Dendritic cell treated with granulocyte-macrophage colony-stimulating factor and Interleukin-4, amounts not matched to agents 40 ng/mL and 50 ng/mL, for 4 days (primary cell): ENCODE measurements at regions not wholly inside any gene's neighbourhood (a gene's known extent, or its start where the extent isn't known, plus 50 kb on each side); places are given as distances from the start of the nearest gene placed in this dataset.
"Not testable (repeated sequence)": the region's sequence is repeated elsewhere in the genome, so short reads cannot be mapped to it uniquely, and the experiment has no call there.

Source experiments
- H3K27ac Mint-ChIP-seq: one replicate; pipeline ENCODE4 v1.8.0; 2022; ENCODE audit warnings: mild to moderate bottlenecking, mixed read lengths
- H3K27me3 Mint-ChIP-seq: one replicate; pipeline ENCODE4 v1.8.0; 2022; ENCODE audit warnings: mild to moderate bottlenecking, mixed read lengths
- H3K36me3 Mint-ChIP-seq: one replicate; pipeline ENCODE4 v1.8.0; 2022; ENCODE audit warnings: low read depth, mixed read lengths
- H3K4me1 Mint-ChIP-seq: one replicate; pipeline ENCODE4 v1.8.0; 2022; ENCODE audit warnings: low read depth, mixed read lengths
- H3K4me3 Mint-ChIP-seq: one replicate; pipeline ENCODE4 v1.8.0; 2022; ENCODE audit warnings: mild to moderate bottlenecking, moderate library complexity, mixed read lengths
- H3K9me3 Mint-ChIP-seq: one replicate; pipeline ENCODE4 v1.8.0; 2022; ENCODE audit warnings: mixed read lengths
- intact Hi-C: fragments of 100-400 bp; cut with micrococcal nuclease; formaldehyde crosslinking; loops from one replicate; pipeline ENCODE4 v1.15.0; 2022

DNA sequence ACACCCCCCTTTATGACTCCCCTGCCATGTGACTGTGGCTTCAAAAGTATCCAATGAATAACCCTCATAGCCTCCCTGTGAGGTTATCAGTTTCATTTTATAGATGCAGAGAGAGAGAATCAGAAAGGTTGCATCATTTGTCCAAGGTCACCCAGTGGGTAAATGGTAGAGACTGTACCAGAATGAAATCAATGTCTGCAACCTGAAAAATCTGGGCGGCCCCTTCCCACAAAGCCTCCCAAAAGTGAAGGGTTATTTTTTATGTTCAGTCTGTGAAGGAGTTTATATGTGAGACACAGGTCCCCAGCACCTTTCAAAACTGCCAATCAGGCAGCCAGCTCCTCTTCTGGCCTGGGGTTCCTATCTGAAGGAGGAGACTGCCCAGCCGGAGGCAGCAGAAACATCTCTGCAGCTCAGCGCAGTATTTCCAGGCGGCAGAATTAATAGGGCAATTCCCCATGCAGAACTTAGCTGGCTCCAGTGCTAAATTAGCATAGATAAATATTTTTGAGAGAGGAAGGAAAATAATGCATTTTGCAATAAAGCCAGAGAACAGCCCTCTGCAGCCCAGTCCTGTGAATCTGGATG is 130.8 kb upstream of the PRR20G start:
- Mint-ChIP-seq H3K27ac (no peak overlapping the region), H3K27me3 (peaks cover 63% of the 10 kb centered on the region), H3K9me3 (no peaks in the 10 kb centered on the region), H3K36me3 (no peaks in the 10 kb centered on the region), H3K4me3 (no peak overlapping the region), H3K4me1 (no peaks in the 10 kb centered on the region)
- intact Hi-C loops: no loop called here

DNA sequence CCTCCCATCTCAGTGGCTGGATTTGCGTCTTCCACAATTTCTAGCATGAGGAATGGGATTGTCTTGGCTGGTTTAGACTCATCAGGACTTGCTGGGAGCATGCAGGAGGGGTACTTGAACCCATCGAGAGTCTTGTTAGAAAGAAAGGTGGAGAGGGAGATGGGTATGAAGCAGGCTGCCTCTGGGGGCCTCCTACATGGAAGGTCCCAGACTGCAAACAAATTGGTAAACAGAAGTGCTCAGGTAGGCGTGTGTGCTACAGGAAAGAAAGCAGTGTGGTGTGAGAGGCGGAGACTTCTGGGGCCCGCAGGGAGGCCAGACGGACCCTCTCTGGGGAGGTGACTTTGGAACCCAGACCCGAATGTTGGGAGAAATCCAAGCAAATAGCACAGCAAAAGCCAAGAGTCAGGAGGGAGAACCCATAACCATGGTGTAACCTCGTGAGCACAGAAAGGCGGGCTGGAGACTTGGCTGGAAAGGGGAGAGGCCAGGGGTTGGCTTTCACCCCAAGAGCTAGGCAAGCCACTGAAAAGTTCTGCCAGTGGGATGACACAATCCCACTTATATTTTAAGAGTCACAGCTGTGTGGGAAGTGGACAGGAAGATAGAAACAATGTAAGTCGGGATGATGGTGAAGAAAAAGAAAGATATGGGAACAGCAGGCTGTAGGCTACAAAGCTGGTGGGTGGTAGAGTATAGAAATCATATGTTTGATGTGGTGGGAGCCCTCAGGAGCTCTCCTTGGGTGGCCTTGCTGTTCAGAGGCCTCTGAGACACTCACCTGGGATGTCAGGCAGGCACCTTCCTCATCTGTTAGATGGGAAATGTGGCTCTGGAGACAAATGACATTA is 130.1 kb upstream of the PRR20G start:
- Mint-ChIP-seq H3K27ac (no peak overlapping the region), H3K4me1 (no peaks in the 10 kb centered on the region), H3K4me3 (no peak overlapping the region), H3K27me3 (peaks cover 58% of the 10 kb centered on the region), H3K36me3 (no peaks in the 10 kb centered on the region), H3K9me3 (no peaks in the 10 kb centered on the region)
- intact Hi-C loops: no loop called here

- no peaks in the 10 kb centered on the region for H3K4me1 Mint-ChIP-seq
- H3K9me3 Mint-ChIP-seq: no peaks in the 10 kb centered on the region
- intact Hi-C loops: no loop called here
- no peak overlapping the region for H3K27ac Mint-ChIP-seq
- no peaks in the 10 kb centered on the region for H3K36me3 Mint-ChIP-seq
- no peak overlapping the region for H3K4me3 Mint-ChIP-seq
- peaks cover 44% of the 10 kb centered on the region for H3K27me3 Mint-ChIP-seq
Measured at GRCh38 chr3:127413871-127414270, 126.0 kb upstream of the PRR20G start.

- no peak overlapping the region for H3K27ac Mint-ChIP-seq
Measured at GRCh38 chr3:127413318-127413673, 125.5 kb upstream of the PRR20G start.

GRCh38 chr3:127412578-127413317 is 124.9 kb upstream of the PRR20G start:
- H3K9me3 Mint-ChIP-seq: no peaks in the 10 kb centered on the region
- no peaks in the 10 kb centered on the region for H3K4me1 Mint-ChIP-seq
- intact Hi-C loops: no loop called here
- H3K27ac Mint-ChIP-seq: no peak overlapping the region
- no peak overlapping the region for H3K4me3 Mint-ChIP-seq
- peaks cover 35% of the 10 kb centered on the region for H3K27me3 Mint-ChIP-seq
- H3K36me3 Mint-ChIP-seq: no peaks in the 10 kb centered on the region

More at GRCh38 chr3:127413318-127413673, 125.5 kb upstream of the PRR20G start:
- Mint-ChIP-seq H3K36me3 (no peaks in the 10 kb centered on the region), H3K4me3 (no peak overlapping the region), H3K4me1 (no peaks in the 10 kb centered on the region), H3K27me3 (peaks cover 39% of the 10 kb centered on the region), H3K9me3 (no peaks in the 10 kb centered on the region)
- intact Hi-C loops: no loop called here

DNA sequence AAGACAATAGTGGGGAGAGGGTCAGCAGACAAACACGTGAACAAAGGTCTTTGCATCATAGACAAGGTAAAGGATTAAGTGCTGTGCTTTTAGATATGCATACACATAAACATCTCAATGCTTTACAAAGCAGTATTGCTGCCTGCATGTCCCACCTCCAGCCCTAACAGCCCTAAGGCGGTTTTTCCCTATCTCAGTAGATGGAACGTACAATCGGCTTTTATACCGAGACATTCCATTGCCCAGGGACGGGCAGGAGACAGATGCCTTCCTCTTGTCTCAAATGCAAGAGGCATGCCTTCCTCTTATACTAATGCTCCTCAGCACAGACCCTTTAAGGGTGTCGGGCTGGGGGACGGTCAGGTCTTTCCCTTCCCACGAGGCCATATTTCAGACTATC is 124.0 kb upstream of the PRR20G start:
- H3K27ac Mint-ChIP-seq, H3K9me3 Mint-ChIP-seq, H3K36me3 Mint-ChIP-seq, H3K4me3 Mint-ChIP-seq, intact Hi-C loops, H3K4me1 Mint-ChIP-seq: not testable (repeated sequence)
- H3K27me3 Mint-ChIP-seq: peaks cover 27% of the 10 kb centered on the region

DNA sequence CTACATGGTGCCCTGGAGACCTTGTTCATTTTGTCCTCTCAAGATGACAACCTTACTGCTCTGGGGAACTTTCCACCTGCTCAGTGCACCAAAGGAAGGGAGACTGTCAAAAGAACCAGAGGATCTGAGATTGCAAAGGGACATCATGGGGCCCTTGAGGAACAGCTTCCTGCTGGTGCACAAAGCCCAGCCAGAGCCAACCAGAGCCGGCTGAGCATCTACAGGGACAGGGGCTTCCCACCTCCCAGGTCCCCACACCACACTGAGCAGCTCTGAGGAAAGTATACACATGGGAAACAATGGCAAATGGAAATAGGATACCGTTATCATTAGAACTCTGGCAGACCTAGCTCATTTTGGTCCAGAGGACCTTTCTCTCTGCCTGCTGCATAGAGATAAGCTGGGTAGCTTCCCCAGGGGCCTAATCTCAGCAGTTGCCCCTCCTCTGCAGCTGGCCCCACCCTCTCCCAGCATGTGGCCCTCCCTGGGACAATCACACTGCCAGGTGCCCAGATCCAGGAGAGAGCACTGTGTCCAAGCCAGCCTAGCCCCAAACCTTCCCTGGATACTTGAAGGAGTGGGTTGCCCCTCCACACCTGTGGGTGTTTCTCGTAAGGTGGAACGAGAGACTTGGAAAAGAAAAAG is 123.4 kb upstream of the PRR20G start:
- Mint-ChIP-seq H3K4me3 (no peak overlapping the region), H3K27me3 (peaks cover 22% of the 10 kb centered on the region), H3K27ac (no peak overlapping the region), H3K36me3 (no peaks in the 10 kb centered on the region), H3K9me3 (no peaks in the 10 kb centered on the region), H3K4me1 (no peaks in the 10 kb centered on the region)
- intact Hi-C loops: no loop called here

GRCh38 chr3:127410678-127411077 is 122.8 kb upstream of the PRR20G start:
- intact Hi-C loops: no loop called here
- H3K4me1 Mint-ChIP-seq: no peaks in the 10 kb centered on the region
- no peak overlapping the region for H3K27ac Mint-ChIP-seq
- H3K4me3 Mint-ChIP-seq: no peak overlapping the region
- no peaks in the 10 kb centered on the region for H3K9me3 Mint-ChIP-seq
- peaks cover 23% of the 10 kb centered on the region for H3K27me3 Mint-ChIP-seq
- H3K36me3 Mint-ChIP-seq: no peaks in the 10 kb centered on the region

DNA sequence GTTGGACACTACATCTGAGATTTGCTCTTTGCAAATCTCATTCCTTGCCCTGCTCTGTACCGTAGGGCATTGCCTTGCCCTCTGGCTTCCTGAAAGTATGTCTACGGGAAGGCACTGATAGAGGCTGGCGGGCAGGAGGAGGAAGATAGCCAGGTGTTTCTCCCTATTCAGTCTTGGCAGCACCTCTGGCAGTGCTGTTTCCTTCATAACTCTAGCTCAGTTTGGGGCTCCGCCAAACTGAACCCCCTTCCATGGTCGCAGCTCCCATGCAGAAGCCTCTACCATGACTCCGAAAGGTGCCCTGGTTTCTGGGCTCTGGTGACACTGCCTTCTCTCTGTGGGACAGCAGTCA is 122.3 kb upstream of the PRR20G start:
- Mint-ChIP-seq H3K27ac (no peak overlapping the region), H3K27me3 (peaks cover 21% of the 10 kb centered on the region), H3K36me3 (no peaks in the 10 kb centered on the region), H3K9me3 (no peaks in the 10 kb centered on the region), H3K4me3 (no peak overlapping the region), H3K4me1 (no peaks in the 10 kb centered on the region)
- intact Hi-C loops: no loop called here

- Mint-ChIP-seq H3K4me3 (no peak overlapping the region), H3K36me3 (no peaks in the 10 kb centered on the region), H3K9me3 (no peaks in the 10 kb centered on the region), H3K27ac (no peak overlapping the region), H3K4me1 (no peaks in the 10 kb centered on the region), H3K27me3 (peaks cover 23% of the 10 kb centered on the region)
- intact Hi-C loops: no loop called here
Measured at GRCh38 chr3:127409421-127410136, 121.7 kb upstream of the PRR20G start.

DNA sequence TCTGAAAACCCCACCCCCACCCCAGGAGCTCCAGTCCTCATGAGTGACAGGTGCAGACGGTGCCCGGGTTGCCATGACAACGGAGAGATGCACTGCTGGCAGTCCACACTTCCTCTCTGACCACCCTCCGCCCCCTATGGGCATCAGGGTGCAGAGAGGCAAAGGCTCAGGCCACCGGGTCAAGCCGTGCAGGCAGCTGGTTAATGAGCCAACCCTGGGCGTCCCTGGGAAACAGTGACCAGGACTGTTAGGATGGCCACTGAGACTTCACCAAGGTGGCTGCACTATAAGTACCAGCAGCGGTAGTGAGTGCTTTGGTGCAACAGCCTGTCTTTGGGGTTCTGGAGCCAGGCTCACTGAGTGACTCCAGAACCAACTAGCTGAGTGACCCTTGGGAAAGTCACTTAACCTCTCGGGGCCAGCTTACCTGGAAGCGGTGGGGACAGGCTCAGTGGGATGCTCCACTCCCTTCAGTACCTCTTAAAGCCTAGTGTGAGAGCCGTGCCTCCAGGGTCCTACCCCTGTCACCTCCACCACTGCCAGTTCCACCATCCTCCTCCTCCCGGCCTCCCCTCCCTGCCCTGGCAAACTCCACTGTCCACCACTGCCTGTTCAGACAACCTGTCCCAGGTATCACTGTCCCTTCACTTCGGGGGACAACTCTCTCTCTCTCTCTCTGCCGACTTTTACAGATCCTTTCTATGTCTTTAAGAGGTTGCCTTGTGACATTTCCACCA is 121.0 kb upstream of the PRR20G start:
- H3K9me3 Mint-ChIP-seq: no peaks in the 10 kb centered on the region
- intact Hi-C loops: no loop called here
- H3K4me3 Mint-ChIP-seq: no peak overlapping the region
- H3K36me3 Mint-ChIP-seq: no peaks in the 10 kb centered on the region
- H3K4me1 Mint-ChIP-seq: no peaks in the 10 kb centered on the region
- peaks cover 22% of the 10 kb centered on the region for H3K27me3 Mint-ChIP-seq
- no peak overlapping the region for H3K27ac Mint-ChIP-seq

GRCh38 chr3:127408022-127408683 is 120.3 kb upstream of the PRR20G start:
- Mint-ChIP-seq H3K4me1 (no peaks in the 10 kb centered on the region), H3K4me3 (no peak overlapping the region), H3K9me3 (no peaks in the 10 kb centered on the region), H3K36me3 (no peaks in the 10 kb centered on the region), H3K27me3 (peaks cover 19% of the 10 kb centered on the region), H3K27ac (no peak overlapping the region)
- intact Hi-C loops: no loop called here
